ENCODE measurements at regions not wholly inside any gene's neighbourhood (a gene's known extent, or its start where the extent isn't known, plus 50 kb on each side); places are given as distances from the start of the nearest gene placed in this dataset.

- no peak for DNase-seq (ENCODE audit: low read depth)
- TF ChIP-seq CTCF (conservative IDR thresholded peaks at IDR 0.05; ENCODE audit: low read depth, low read length), result no peak
- H3K4me3 ChIP-seq (ENCODE audit: low read depth, low read length), result no peak overlapping the region
Observed at GRCh38 chr20:60361761-60362395, 403.7 kb downstream of the CDH26 start.

- no peak for TF ChIP-seq CTCF (conservative IDR thresholded peaks at IDR 0.05; ENCODE audit: low read depth, low read length)
- no peak for DNase-seq (ENCODE audit: low read depth)
- H3K4me3 ChIP-seq (ENCODE audit: low read depth, low read length), result no peak overlapping the region
Observed at GRCh38 chr20:60362531-60362930, 404.3 kb downstream of the CDH26 start.

GRCh38 chr20:60363698-60364097 is 405.5 kb downstream of the CDH26 start:
- no peak overlapping the region for H3K4me3 ChIP-seq (ENCODE audit: low read depth, low read length)
- no peak for TF ChIP-seq CTCF (conservative IDR thresholded peaks at IDR 0.05; ENCODE audit: low read depth, low read length)
- no peak for DNase-seq (ENCODE audit: low read depth)

GRCh38 chr20:60365064-60365666 is 406.9 kb downstream of the CDH26 start:
- no peak for TF ChIP-seq CTCF (conservative IDR thresholded peaks at IDR 0.05; ENCODE audit: low read depth, low read length)
- no peak for DNase-seq (ENCODE audit: low read depth)
- H3K4me3 ChIP-seq (ENCODE audit: low read depth, low read length), result no peak overlapping the region

GRCh38 chr20:60365882-60366281 is 407.7 kb downstream of the CDH26 start:
- H3K4me3 ChIP-seq (ENCODE audit: low read depth, low read length), result no peak overlapping the region
- no peak for DNase-seq (ENCODE audit: low read depth)
- no peak for TF ChIP-seq CTCF (conservative IDR thresholded peaks at IDR 0.05; ENCODE audit: low read depth, low read length)

GRCh38 chr20:60371384-60371783 is 413.2 kb downstream of the CDH26 start:
- no peak for TF ChIP-seq CTCF (conservative IDR thresholded peaks at IDR 0.05; ENCODE audit: low read depth, low read length)
- no peak for DNase-seq (ENCODE audit: low read depth)
- H3K4me3 ChIP-seq (ENCODE audit: low read depth, low read length), result no peak overlapping the region

GRCh38 chr20:60372275-60372674 is 414.1 kb downstream of the CDH26 start:
- no peak for DNase-seq (ENCODE audit: low read depth)
- TF ChIP-seq CTCF (conservative IDR thresholded peaks at IDR 0.05; ENCODE audit: low read depth, low read length), result no peak
- no peak overlapping the region for H3K4me3 ChIP-seq (ENCODE audit: low read depth, low read length)

Measured in choroid plexus epithelial cell (primary cell).